GM12878 (cell line): ENCODE measurements at regions not wholly inside any gene's neighbourhood (a gene's known extent, or its start where the extent isn't known, plus 50 kb on each side); places are given as distances from the start of the nearest gene placed in this dataset.

Experiments
- ATAC-seq: fragments of 200-7000 bp; cut with Tn5 transposase; 3 replicates; pipeline ENCODE4 v1.9.1; 2020; ENCODE audit warnings: mild to moderate bottlenecking, moderate library complexity
- BruUV-seq: library from RNA; stranded (reverse); fragments of 400-500 nt; replicated peaks from 2 replicates; lab custom pipeline; 2021; lab: Mats Ljungman, UMichigan
- CTCF ChIA-PET: fragments of 300-600 bp; sonication (Branson Sonifier 250); formaldehyde crosslinking; extraction: SDS; loops from one replicate; lab custom pipeline; 2021; ENCODE audit warnings: inconsistent platforms; lab: Yijun Ruan, JAX
- POLR2A ChIA-PET: fragments of 350-600 bp; formaldehyde crosslinking; extraction: SDS; loops from one replicate; lab custom pipeline; 2021; ENCODE audit warnings: inconsistent platforms; lab: Charles Lee
- RAD21 ChIA-PET: fragments of 300-600 bp; sonication (Branson Sonifier 250); formaldehyde crosslinking; loops from one replicate; lab custom pipeline; 2023; ENCODE audit warnings: antibody characterized with exemption; ENCODE audit not compliant: unreplicated experiment; lab: Charles Lee
- SMC1A ChIA-PET: fragments of 300-600 bp; sonication (Branson Sonifier 250); formaldehyde crosslinking; loops from one replicate; lab custom pipeline; 2023; ENCODE audit not compliant: unreplicated experiment, uncharacterized antibody; lab: Charles Lee
- DNase-seq: peaks from one replicate; pipeline ENCODE4 v3.0.0-alpha.2; 2011; ENCODE audit warnings: low read depth, low spot score
- FAIRE-seq: peaks from 3 replicates; lab custom pipeline; 2011; peaks lifted over from hg19 to GRCh38; lab: Jason Lieb, UNC
- H2AFZ ChIP-seq: 2 replicates; pipeline ENCODE4 v1.6.0; 2011; ENCODE audit warnings: low read depth, low read length, control low read depth; ENCODE audit not compliant: control insufficient read depth
- H3K27ac ChIP-seq: 2 replicates; pipeline ENCODE4 v1.5.1; 2011; ENCODE audit warnings: control low read depth; ENCODE audit not compliant: control insufficient read depth, insufficient read depth
- H3K27me3 ChIP-seq, 2 experiments: replicated peaks in 1 of 2; 2 replicates each; pipeline versions ENCODE4 v1.6.0 to v1.6.1; 2011; ENCODE audit warnings: low read length in 1 of 2; ENCODE audit not compliant: control insufficient read depth in 2 of 2, insufficient read depth in 2 of 2
- H3K36me3 ChIP-seq, 2 experiments: 2 replicates each; pipeline ENCODE4 v1.5.1; 2011; ENCODE audit warnings: low read length in 1 of 2; ENCODE audit not compliant: control insufficient read depth in 2 of 2, insufficient read depth in 2 of 2
- H3K4me1 ChIP-seq: 2 replicates; pipeline ENCODE4 v1.6.1; 2011; ENCODE audit warnings: mild to moderate bottlenecking, low read length, moderate library complexity, mixed read lengths; ENCODE audit not compliant: control insufficient read depth, insufficient read depth
- H3K4me2 ChIP-seq: 2 replicates; pipeline ENCODE4 v1.6.0; 2011; ENCODE audit warnings: control low read depth; ENCODE audit not compliant: control insufficient read depth, insufficient read depth
- H3K4me3 ChIP-seq: fragments of 200-600 bp; sonication (generic); 2 replicates; pipeline ENCODE4 v1.5.1; 2016
- H3K79me2 ChIP-seq: 2 replicates; pipeline ENCODE4 v1.6.0; 2011; ENCODE audit warnings: low read length; ENCODE audit not compliant: control insufficient read depth, insufficient read depth
- H3K9ac ChIP-seq: 2 replicates; pipeline ENCODE4 v1.8.0; 2011; ENCODE audit warnings: low read length, control low read depth, mixed read lengths; ENCODE audit not compliant: control insufficient read depth, insufficient read depth
- H3K9me3 ChIP-seq: replicated peaks from 3 replicates; pipeline ENCODE4 v1.5.1; 2011; ENCODE audit warnings: mild to moderate bottlenecking, low read length; ENCODE audit not compliant: control insufficient read depth, insufficient read depth
- H4K20me1 ChIP-seq: 2 replicates; pipeline ENCODE4 v1.6.0; 2011; ENCODE audit not compliant: control insufficient read depth, insufficient read depth
- CEBPB ChIP-seq, 2 experiments: fragments of 150-350 bp in 1 of 2; IDR thresholded peaks; 2 replicates each; pipeline ENCODE4 v1.6.1; 2012 to 2014; ENCODE audit warnings: low read depth in 2 of 2, low read length in 2 of 2, borderline replicate concordance in 1 of 2, inconsistent platforms in 1 of 2
- FOS ChIP-seq: IDR thresholded peaks from 3 replicates; pipeline ENCODE4 v1.6.1; 2011; ENCODE audit warnings: borderline replicate concordance; ENCODE audit not compliant: insufficient read length; ENCODE audit errors: extremely low read depth
- IKZF1 ChIP-seq: fragments of 450-650 bp; conservative IDR thresholded peaks from 2 replicates; pipeline ENCODE4 v1.6.1; 2017; ENCODE audit warnings: antibody characterized with exemption, mild to moderate bottlenecking
- IRF4 ChIP-seq: IDR thresholded peaks from 2 replicates; pipeline ENCODE4 v1.6.1; 2011; ENCODE audit warnings: low read depth, low read length
- MTA2 ChIP-seq: fragments of 450-650 bp; IDR thresholded peaks from 2 replicates; pipeline ENCODE4 v1.6.1; 2016; ENCODE audit warnings: low read depth, mild to moderate bottlenecking, moderate library complexity
- PAX8 ChIP-seq: fragments of 450-650 bp; IDR thresholded peaks from 2 replicates; pipeline ENCODE4 v1.6.1; 2017; ENCODE audit warnings: mild to moderate bottlenecking, moderate library complexity
- POU2F2 ChIP-seq: IDR thresholded peaks from 3 replicates; pipeline ENCODE4 v1.6.1; 2011; ENCODE audit warnings: low read depth, mild to moderate bottlenecking, low read length, borderline replicate concordance
- RB1 ChIP-seq: fragments of 450-650 bp; formaldehyde crosslinking; IDR thresholded peaks from 2 replicates; pipeline ENCODE4 v1.6.1; 2017; ENCODE audit warnings: mild to moderate bottlenecking, borderline replicate concordance
- TBL1XR1 ChIP-seq: IDR thresholded peaks from 2 replicates; pipeline ENCODE4 v1.6.1; 2012; ENCODE audit warnings: low read depth, low read length, improper control_type of control experiment
- YBX1 ChIP-seq: fragments of 450-650 bp; IDR thresholded peaks from 2 replicates; pipeline ENCODE4 v1.6.1; 2016; ENCODE audit warnings: antibody characterized with exemption
- WGBS: methylation state at CpG from one replicate; pipeline ENCODE4 v1.1.6; 2016; ENCODE audit warnings: low lambda C conversion rate; ENCODE audit not compliant: insufficient replicate concordance, insufficient coverage; ENCODE audit errors: missing lambda C conversion rate; 5-methylcytosine and 5-hydroxymethylcytosine counted together
- in situ Hi-C: fragments of 300-500 bp; cut with MboI; formaldehyde crosslinking; loops from 9 replicates; pipeline ENCODE4 v1.14.3; 2018; ENCODE audit warnings: mixed read lengths
- intact Hi-C: fragments of 100-400 bp; cut with micrococcal nuclease; formaldehyde crosslinking; loops from one replicate; pipeline ENCODE4 v1.14.2; 2022; ENCODE audit not compliant: unreplicated experiment
- TF ChIP-seq, protein P1 (sequence below): fragments of 450-650 bp; IDR thresholded peaks from 2 replicates; pipeline ENCODE4 v1.6.1; 2017; ENCODE audit warnings: mild to moderate bottlenecking, moderate library complexity
- TF ChIP-seq, protein P2 (sequence below): IDR thresholded peaks from 2 replicates; pipeline ENCODE4 v1.6.1; 2012; ENCODE audit warnings: improper control_type of control experiment, low read depth, low read length; ENCODE audit not compliant: insufficient replicate concordance
- TF ChIP-seq, protein P3 (sequence below): fragments of 450-650 bp; IDR thresholded peaks from 2 replicates; pipeline ENCODE4 v1.6.1; 2017; ENCODE audit warnings: mild to moderate bottlenecking, low read depth, inconsistent platforms; ENCODE audit not compliant: poor library complexity, severe bottlenecking

DNA sequence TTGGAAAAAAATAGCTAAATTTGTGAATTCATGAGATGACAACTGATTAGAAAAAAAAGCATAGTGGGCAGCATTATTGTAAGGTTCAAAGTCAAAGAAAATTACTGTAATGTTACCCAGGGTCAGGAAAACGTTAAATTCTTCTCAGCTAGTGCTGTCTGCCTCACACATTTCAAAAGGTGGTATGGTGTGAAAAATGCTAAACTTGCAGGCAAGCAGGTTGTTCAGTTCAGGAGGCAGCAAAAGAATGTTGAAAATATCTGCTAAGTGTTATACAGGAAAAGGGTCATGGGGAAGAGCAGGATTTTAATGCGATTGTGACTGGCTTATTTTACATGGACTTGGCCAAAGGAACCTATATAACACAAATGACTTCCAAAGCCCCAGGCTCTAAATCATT is 232.5 kb upstream of the NDST3 start:
- no peak overlapping the region for H3K4me3 ChIP-seq
- H3K27me3 ChIP-seq = no peaks in the 10 kb centered on the region
- H3K4me2 ChIP-seq = no peak overlapping the region
- no peaks in the 10 kb centered on the region for H3K79me2 ChIP-seq
- no TSS peak for BruUV-seq
- no peak overlapping the region for H3K9ac ChIP-seq
- no peaks in the 10 kb centered on the region for H3K36me3 ChIP-seq
- H3K4me1 ChIP-seq = no peaks in the 10 kb centered on the region
- CTCF ChIA-PET = no interaction called here
- SMC1A ChIA-PET = interaction anchor here (0.6 to 1.0 kb wide), 3 partner anchors 51 to 611 kb away, joined by 3 to 4 read pairs (median 4); no protein-coding TSS in a partner anchor
- RAD21 ChIA-PET = no interaction called here
- WGBS = 22% methylated on average over 2 of the region's 2 CpGs
- in situ Hi-C loops (no loop called here), intact Hi-C loops (no loop called here)
- ATAC-seq (no peak), FAIRE-seq (no peak), DNase-seq (no peak)
- H3K27ac ChIP-seq = no peak overlapping the region
- POLR2A ChIA-PET = no interaction called here
- H4K20me1 ChIP-seq = no peaks in the 10 kb centered on the region
- no peaks in the 10 kb centered on the region for H3K9me3 ChIP-seq
- H2AFZ ChIP-seq = no peak overlapping the region
- TF ChIP-seq RB1 = no peak
- TF ChIP-seq, protein P1, sequence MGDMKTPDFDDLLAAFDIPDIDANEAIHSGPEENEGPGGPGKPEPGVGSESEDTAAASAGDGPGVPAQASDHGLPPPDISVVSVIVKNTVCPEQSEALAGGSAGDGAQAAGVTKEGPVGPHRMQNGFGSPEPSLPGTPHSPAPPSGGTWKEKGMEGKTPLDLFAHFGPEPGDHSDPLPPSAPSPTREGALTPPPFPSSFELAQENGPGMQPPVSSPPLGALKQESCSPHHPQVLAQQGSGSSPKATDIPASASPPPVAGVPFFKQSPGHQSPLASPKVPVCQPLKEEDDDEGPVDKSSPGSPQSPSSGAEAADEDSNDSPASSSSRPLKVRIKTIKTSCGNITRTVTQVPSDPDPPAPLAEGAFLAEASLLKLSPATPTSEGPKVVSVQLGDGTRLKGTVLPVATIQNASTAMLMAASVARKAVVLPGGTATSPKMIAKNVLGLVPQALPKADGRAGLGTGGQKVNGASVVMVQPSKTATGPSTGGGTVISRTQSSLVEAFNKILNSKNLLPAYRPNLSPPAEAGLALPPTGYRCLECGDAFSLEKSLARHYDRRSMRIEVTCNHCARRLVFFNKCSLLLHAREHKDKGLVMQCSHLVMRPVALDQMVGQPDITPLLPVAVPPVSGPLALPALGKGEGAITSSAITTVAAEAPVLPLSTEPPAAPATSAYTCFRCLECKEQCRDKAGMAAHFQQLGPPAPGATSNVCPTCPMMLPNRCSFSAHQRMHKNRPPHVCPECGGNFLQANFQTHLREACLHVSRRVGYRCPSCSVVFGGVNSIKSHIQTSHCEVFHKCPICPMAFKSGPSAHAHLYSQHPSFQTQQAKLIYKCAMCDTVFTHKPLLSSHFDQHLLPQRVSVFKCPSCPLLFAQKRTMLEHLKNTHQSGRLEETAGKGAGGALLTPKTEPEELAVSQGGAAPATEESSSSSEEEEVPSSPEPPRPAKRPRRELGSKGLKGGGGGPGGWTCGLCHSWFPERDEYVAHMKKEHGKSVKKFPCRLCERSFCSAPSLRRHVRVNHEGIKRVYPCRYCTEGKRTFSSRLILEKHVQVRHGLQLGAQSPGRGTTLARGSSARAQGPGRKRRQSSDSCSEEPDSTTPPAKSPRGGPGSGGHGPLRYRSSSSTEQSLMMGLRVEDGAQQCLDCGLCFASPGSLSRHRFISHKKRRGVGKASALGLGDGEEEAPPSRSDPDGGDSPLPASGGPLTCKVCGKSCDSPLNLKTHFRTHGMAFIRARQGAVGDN = no peak
- TF ChIP-seq TBL1XR1 = no peak
- no peak for TF ChIP-seq IKZF1
- no peak for TF ChIP-seq MTA2
- TF ChIP-seq, protein P2, sequence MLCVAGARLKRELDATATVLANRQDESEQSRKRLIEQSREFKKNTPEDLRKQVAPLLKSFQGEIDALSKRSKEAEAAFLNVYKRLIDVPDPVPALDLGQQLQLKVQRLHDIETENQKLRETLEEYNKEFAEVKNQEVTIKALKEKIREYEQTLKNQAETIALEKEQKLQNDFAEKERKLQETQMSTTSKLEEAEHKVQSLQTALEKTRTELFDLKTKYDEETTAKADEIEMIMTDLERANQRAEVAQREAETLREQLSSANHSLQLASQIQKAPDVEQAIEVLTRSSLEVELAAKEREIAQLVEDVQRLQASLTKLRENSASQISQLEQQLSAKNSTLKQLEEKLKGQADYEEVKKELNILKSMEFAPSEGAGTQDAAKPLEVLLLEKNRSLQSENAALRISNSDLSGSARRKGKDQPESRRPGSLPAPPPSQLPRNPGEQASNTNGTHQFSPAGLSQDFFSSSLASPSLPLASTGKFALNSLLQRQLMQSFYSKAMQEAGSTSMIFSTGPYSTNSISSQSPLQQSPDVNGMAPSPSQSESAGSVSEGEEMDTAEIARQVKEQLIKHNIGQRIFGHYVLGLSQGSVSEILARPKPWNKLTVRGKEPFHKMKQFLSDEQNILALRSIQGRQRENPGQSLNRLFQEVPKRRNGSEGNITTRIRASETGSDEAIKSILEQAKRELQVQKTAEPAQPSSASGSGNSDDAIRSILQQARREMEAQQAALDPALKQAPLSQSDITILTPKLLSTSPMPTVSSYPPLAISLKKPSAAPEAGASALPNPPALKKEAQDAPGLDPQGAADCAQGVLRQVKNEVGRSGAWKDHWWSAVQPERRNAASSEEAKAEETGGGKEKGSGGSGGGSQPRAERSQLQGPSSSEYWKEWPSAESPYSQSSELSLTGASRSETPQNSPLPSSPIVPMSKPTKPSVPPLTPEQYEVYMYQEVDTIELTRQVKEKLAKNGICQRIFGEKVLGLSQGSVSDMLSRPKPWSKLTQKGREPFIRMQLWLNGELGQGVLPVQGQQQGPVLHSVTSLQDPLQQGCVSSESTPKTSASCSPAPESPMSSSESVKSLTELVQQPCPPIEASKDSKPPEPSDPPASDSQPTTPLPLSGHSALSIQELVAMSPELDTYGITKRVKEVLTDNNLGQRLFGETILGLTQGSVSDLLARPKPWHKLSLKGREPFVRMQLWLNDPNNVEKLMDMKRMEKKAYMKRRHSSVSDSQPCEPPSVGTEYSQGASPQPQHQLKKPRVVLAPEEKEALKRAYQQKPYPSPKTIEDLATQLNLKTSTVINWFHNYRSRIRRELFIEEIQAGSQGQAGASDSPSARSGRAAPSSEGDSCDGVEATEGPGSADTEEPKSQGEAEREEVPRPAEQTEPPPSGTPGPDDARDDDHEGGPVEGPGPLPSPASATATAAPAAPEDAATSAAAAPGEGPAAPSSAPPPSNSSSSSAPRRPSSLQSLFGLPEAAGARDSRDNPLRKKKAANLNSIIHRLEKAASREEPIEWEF = no peak
- TF ChIP-seq, protein P3, sequence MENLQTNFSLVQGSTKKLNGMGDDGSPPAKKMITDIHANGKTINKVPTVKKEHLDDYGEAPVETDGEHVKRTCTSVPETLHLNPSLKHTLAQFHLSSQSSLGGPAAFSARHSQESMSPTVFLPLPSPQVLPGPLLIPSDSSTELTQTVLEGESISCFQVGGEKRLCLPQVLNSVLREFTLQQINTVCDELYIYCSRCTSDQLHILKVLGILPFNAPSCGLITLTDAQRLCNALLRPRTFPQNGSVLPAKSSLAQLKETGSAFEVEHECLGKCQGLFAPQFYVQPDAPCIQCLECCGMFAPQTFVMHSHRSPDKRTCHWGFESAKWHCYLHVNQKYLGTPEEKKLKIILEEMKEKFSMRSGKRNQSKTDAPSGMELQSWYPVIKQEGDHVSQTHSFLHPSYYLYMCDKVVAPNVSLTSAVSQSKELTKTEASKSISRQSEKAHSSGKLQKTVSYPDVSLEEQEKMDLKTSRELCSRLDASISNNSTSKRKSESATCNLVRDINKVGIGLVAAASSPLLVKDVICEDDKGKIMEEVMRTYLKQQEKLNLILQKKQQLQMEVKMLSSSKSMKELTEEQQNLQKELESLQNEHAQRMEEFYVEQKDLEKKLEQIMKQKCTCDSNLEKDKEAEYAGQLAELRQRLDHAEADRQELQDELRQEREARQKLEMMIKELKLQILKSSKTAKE = no peak
- TF ChIP-seq CEBPB (IDR thresholded peaks at IDR 0.05; ENCODE audit: borderline replicate concordance in 1 of 2, low read depth in 2 of 2, low read length in 2 of 2) = no peak
- no peak for TF ChIP-seq FOS
- TF ChIP-seq PAX8 = no peak
- TF ChIP-seq IRF4 = no peak
- TF ChIP-seq POU2F2 = no peak
- TF ChIP-seq YBX1 = no peak
